Natural killer cell treated with Interleukin-12 subunit alpha and Interleukin-12 subunit beta and Interleukin-15 and Interleukin-18, amount 100 ng/mL, for 72 hours (primary cell): ENCODE measurements at regions not wholly inside any gene's neighbourhood (a gene's known extent, or its start where the extent isn't known, plus 50 kb on each side); places are given as distances from the start of the nearest gene placed in this dataset.
"Not testable (repeated sequence)": the region's sequence is repeated elsewhere in the genome, so short reads cannot be mapped to it uniquely, and the experiment has no call there.

Experiments
- ATAC-seq, 2 donors: fragments of 150-1000 bp; cut with Tn5 transposase in 1 of 2; sonication (Bioruptor Pico), chemical (Tn5 transposase) in 1 of 2; 2 replicates each; pipeline ENCODE4 v1.10.0; 2021
- DNase-seq: peaks from one replicate; pipeline ENCODE4 v3.0.0; 2022; ENCODE audit warnings: low spot score
- H3K27ac Mint-ChIP-seq, 2 donors: 1 replicate in 1 of 2; 2 replicates in 1 of 2; pipeline ENCODE4 v1.8.0; 2022; ENCODE audit warnings: mixed read lengths in 2 of 2, mild to moderate bottlenecking in 1 of 2, moderate library complexity in 1 of 2
- H3K27me3 Mint-ChIP-seq, 2 donors: 1 replicate in 1 of 2; 2 replicates in 1 of 2; pipeline ENCODE4 v1.8.0; 2022; ENCODE audit warnings: mixed read lengths in 2 of 2
- H3K36me3 Mint-ChIP-seq: one replicate; pipeline ENCODE4 v1.8.0; 2022; ENCODE audit warnings: mixed read lengths
- H3K4me1 Mint-ChIP-seq, 2 donors: 1 replicate in 1 of 2; 2 replicates in 1 of 2; pipeline ENCODE4 v1.8.0; 2022; ENCODE audit warnings: low read depth in 2 of 2, mixed read lengths in 2 of 2, mild to moderate bottlenecking in 1 of 2
- H3K4me3 Mint-ChIP-seq: one replicate; pipeline ENCODE4 v1.8.0; 2022; ENCODE audit warnings: mixed read lengths
- H3K9me3 Mint-ChIP-seq: 2 replicates; pipeline ENCODE4 v1.8.0; 2022; ENCODE audit warnings: mixed read lengths

GRCh38 chr6:134584847-134585516 is 267.1 kb upstream of the SGK1 start:
- H3K27ac Mint-ChIP-seq = no peak overlapping the region
- no peaks in the 10 kb centered on the region for H3K4me1 Mint-ChIP-seq
- no peaks in the 10 kb centered on the region for H3K9me3 Mint-ChIP-seq
- H3K27me3 Mint-ChIP-seq = peaks cover 8 to 26% of the 10 kb centered on the region in 2 donors
- ATAC-seq = no peak
- no peak for DNase-seq
- H3K36me3 Mint-ChIP-seq = no peaks in the 10 kb centered on the region
- H3K4me3 Mint-ChIP-seq = no peak overlapping the region

GRCh38 chr6:134577998-134578397 is 260.1 kb upstream of the SGK1 start:
- Mint-ChIP-seq H3K27ac (no peak overlapping the region), H3K4me3 (no peak overlapping the region), H3K27me3 (peaks cover 22 to 51% of the 10 kb centered on the region in 2 donors), H3K4me1 (no peaks in the 10 kb centered on the region), H3K9me3 (no peaks in the 10 kb centered on the region), H3K36me3 (peaks cover 6% of the 10 kb centered on the region)
- ATAC-seq = no peak
- no peak for DNase-seq

- Mint-ChIP-seq H3K4me1 (no peaks in the 10 kb centered on the region), H3K9me3 (no peaks in the 10 kb centered on the region), H3K27me3 (peaks cover 16 to 37% of the 10 kb centered on the region in 2 donors), H3K27ac (no peak overlapping the region), H3K4me3 (no peak overlapping the region), H3K36me3 (peaks cover 6% of the 10 kb centered on the region)
- no peak for ATAC-seq
- DNase-seq = no peak
These were observed 257.3 kb upstream of the SGK1 start for GRCh38 chr6:134575221-134575620.

- DNase-seq = no peak
- Mint-ChIP-seq H3K4me3 (no peak overlapping the region), H3K27me3 (peaks cover 12 to 36% of the 10 kb centered on the region in 2 donors), H3K4me1 (no peaks in the 10 kb centered on the region), H3K9me3 (no peaks in the 10 kb centered on the region), H3K27ac (no peak overlapping the region), H3K36me3 (peaks cover 3% of the 10 kb centered on the region)
- no peak for ATAC-seq
These were observed 256.6 kb upstream of the SGK1 start for GRCh38 chr6:134574491-134574890.

- H3K27ac Mint-ChIP-seq, H3K4me3 Mint-ChIP-seq: not testable (repeated sequence)
- H3K27me3 Mint-ChIP-seq = peaks cover 10 to 35% of the 10 kb centered on the region in 2 donors
These were observed 252.1 kb upstream of the SGK1 start for GRCh38 chr6:134569996-134570395.

GRCh38 chr6:134564705-134565104 is 246.8 kb upstream of the SGK1 start:
- Mint-ChIP-seq H3K4me1 (no peaks in the 10 kb centered on the region), H3K9me3 (peaks cover 3% of the 10 kb centered on the region), H3K27ac (no peak overlapping the region), H3K27me3 (peaks cover 7 to 25% of the 10 kb centered on the region in 2 donors), H3K36me3 (peaks cover 4% of the 10 kb centered on the region), H3K4me3 (no peak overlapping the region)
- no peak for ATAC-seq
- no peak for DNase-seq

More at GRCh38 chr6:134569996-134570395, 252.1 kb upstream of the SGK1 start:
- H3K9me3 Mint-ChIP-seq, DNase-seq, H3K4me1 Mint-ChIP-seq, H3K36me3 Mint-ChIP-seq, ATAC-seq: not testable (repeated sequence)

GRCh38 chr6:134560019-134560418 is 242.1 kb upstream of the SGK1 start:
- Mint-ChIP-seq H3K4me1 (no peaks in the 10 kb centered on the region), H3K27me3 (peaks cover 0 to 5% of the 10 kb centered on the region in 2 donors), H3K4me3 (no peak overlapping the region), H3K27ac (no peak overlapping the region), H3K9me3 (no peaks in the 10 kb centered on the region), H3K36me3 (no peaks in the 10 kb centered on the region)
- DNase-seq = no peak
- no peak for ATAC-seq

- no peak for DNase-seq
- no peaks in the 10 kb centered on the region for H3K36me3 Mint-ChIP-seq
- H3K4me3 Mint-ChIP-seq = no peak overlapping the region
- peaks cover 0 to 5% of the 10 kb centered on the region in 2 donors for H3K27me3 Mint-ChIP-seq
- H3K27ac Mint-ChIP-seq = no peak overlapping the region
- no peaks in the 10 kb centered on the region for H3K4me1 Mint-ChIP-seq
- ATAC-seq = no peak
- H3K9me3 Mint-ChIP-seq = no peaks in the 10 kb centered on the region
These were observed 239.6 kb upstream of the SGK1 start for GRCh38 chr6:134557509-134557908.

- no peak for DNase-seq
- H3K27me3 Mint-ChIP-seq = peaks cover 7 to 10% of the 10 kb centered on the region in 2 donors
These were observed 237.8 kb upstream of the SGK1 start for GRCh38 chr6:134555672-134556071.

GRCh38 chr6:134553936-134554335 is 236.0 kb upstream of the SGK1 start:
- DNase-seq = no peak
- Mint-ChIP-seq H3K4me3 (no peak overlapping the region), H3K27me3 (peaks cover 7 to 10% of the 10 kb centered on the region in 2 donors), H3K9me3 (no peaks in the 10 kb centered on the region), H3K36me3 (no peaks in the 10 kb centered on the region), H3K27ac (no peak overlapping the region), H3K4me1 (no peaks in the 10 kb centered on the region)
- no peak for ATAC-seq

More at GRCh38 chr6:134555672-134556071, 237.8 kb upstream of the SGK1 start:
- no peak overlapping the region for H3K4me3 Mint-ChIP-seq
- no peaks in the 10 kb centered on the region for H3K4me1 Mint-ChIP-seq
- no peak for ATAC-seq
- H3K27ac Mint-ChIP-seq = no peak overlapping the region
- no peaks in the 10 kb centered on the region for H3K36me3 Mint-ChIP-seq
- H3K9me3 Mint-ChIP-seq = no peaks in the 10 kb centered on the region

- no peak for ATAC-seq
- peaks cover 10% of the 10 kb centered on the region in 2 donors for H3K27me3 Mint-ChIP-seq
- H3K9me3 Mint-ChIP-seq = no peaks in the 10 kb centered on the region
- no peak for DNase-seq
- H3K4me3 Mint-ChIP-seq = no peak overlapping the region
- no peak overlapping the region for H3K27ac Mint-ChIP-seq
- no peaks in the 10 kb centered on the region for H3K4me1 Mint-ChIP-seq
- H3K36me3 Mint-ChIP-seq = no peaks in the 10 kb centered on the region
These were observed 233.5 kb upstream of the SGK1 start for GRCh38 chr6:134551245-134551960.

GRCh38 chr6:134550604-134551003 is 232.7 kb upstream of the SGK1 start:
- ATAC-seq = no peak
- H3K4me1 Mint-ChIP-seq = no peaks in the 10 kb centered on the region

GRCh38 chr6:134549854-134550253 is 231.9 kb upstream of the SGK1 start:
- no peaks in the 10 kb centered on the region for H3K4me1 Mint-ChIP-seq
- H3K27me3 Mint-ChIP-seq = peaks cover 10% of the 10 kb centered on the region in 2 donors
- DNase-seq (no peak), ATAC-seq (no peak)
- no peak overlapping the region for H3K27ac Mint-ChIP-seq
- no peak overlapping the region for H3K4me3 Mint-ChIP-seq
- H3K36me3 Mint-ChIP-seq = no peaks in the 10 kb centered on the region
- H3K9me3 Mint-ChIP-seq = no peaks in the 10 kb centered on the region

More at GRCh38 chr6:134550604-134551003, 232.7 kb upstream of the SGK1 start:
- Mint-ChIP-seq H3K36me3 (no peaks in the 10 kb centered on the region), H3K9me3 (no peaks in the 10 kb centered on the region), H3K27me3 (peaks cover 10% of the 10 kb centered on the region in 2 donors), H3K4me3 (no peak overlapping the region), H3K27ac (no peak overlapping the region)
- DNase-seq = no peak

- no peak for ATAC-seq
- no peaks in the 10 kb centered on the region for H3K4me1 Mint-ChIP-seq
- no peak overlapping the region for H3K27ac Mint-ChIP-seq
- H3K9me3 Mint-ChIP-seq = no peaks in the 10 kb centered on the region
- no peak overlapping the region for H3K4me3 Mint-ChIP-seq
- DNase-seq = no peak
- no peaks in the 10 kb centered on the region for H3K36me3 Mint-ChIP-seq
- H3K27me3 Mint-ChIP-seq = peaks cover 10 to 15% of the 10 kb centered on the region in 2 donors
These were observed 229.2 kb upstream of the SGK1 start for GRCh38 chr6:134546962-134547645.
